ENCODE measurements at regions not wholly inside any gene's neighbourhood (a gene's known extent, or its start where the extent isn't known, plus 50 kb on each side); places are given as distances from the start of the nearest gene placed in this dataset.

DNA sequence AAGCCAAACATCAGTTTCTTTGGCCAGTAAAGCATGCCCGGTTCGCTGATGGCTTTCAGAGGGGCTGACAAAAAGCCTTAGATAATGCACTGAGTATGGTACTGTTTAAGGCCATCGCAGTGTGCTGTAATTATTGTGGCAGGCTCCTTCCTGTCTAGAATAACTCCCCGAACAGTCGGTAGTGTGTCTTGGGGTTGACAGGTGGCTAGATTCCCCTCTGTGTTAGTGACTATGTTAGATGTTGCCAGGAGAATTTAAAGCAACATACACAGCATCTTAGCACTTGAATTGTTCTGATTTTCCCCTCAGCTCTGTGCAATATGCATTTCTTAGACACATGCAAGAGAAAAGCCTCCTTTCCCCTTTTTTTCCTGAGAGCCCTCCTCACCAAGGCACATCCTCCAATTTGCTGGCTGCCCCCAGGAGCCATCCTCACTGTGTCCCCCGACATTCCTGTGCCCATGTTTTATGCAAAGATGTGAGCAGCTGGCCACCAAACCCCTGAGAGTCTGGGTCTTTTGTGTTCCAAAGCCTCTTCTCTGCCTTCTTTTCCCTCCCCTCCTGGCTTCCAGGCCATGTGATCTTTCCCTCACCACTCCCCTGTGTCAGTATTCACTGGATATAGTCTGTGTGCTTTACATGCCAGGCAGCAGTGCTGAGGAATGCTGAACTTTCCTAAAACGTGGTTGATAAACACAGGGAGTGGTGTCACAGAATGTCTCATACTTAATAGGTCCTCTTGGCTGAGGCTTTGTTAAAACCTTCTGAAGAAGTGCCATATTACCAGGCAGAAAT is 331.5 kb downstream of the HRH4 start:
- DNase-seq (no peak), ATAC-seq (replicated peaks) (no peak)
- H3K36me3 Mint-ChIP-seq (ENCODE audit: insufficient read depth) = no peaks in the 10 kb centered on the region
- peaks cover 17 to 29% of the 10 kb centered on the region in 2 donors for H3K27me3 Mint-ChIP-seq
- no peak overlapping the region for H3K27ac Mint-ChIP-seq
- H3K4me1 Mint-ChIP-seq (ENCODE audit: low read depth in 2 of 2) = no peaks in the 10 kb centered on the region
- peaks cover 0 to 2% of the 10 kb centered on the region in 2 donors for H3K9me3 Mint-ChIP-seq
- H3K4me3 Mint-ChIP-seq = no peak overlapping the region

DNA sequence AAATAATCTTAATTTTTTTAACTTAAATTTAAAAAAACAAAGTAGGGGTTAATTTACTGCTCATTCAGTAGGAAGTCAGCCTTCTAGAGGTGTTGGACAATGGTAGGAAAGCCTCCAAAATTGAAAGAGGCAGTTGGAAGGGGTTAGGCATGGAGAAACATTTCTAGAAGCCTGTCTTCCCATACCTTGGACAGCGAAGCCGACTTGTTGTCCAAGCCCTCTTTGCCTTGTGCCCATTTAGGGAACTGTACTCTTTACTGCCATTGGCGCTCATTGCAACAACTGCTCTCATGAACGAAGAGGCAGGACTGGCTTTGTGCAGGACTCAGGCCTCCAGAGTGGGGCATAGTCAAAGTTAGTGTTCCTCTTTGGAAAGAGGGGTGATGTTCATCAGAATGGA is 333.3 kb downstream of the HRH4 start:
- Mint-ChIP-seq H3K4me3 (no peak overlapping the region), H3K27ac (no peak overlapping the region), H3K36me3 (ENCODE audit: insufficient read depth) (no peaks in the 10 kb centered on the region), H3K9me3 (no peaks in the 10 kb centered on the region), H3K27me3 (peaks cover 17 to 33% of the 10 kb centered on the region in 2 donors), H3K4me1 (ENCODE audit: low read depth in 2 of 2) (no peaks in the 10 kb centered on the region)
- DNase-seq = no peak
- no peak for ATAC-seq (replicated peaks)

DNA sequence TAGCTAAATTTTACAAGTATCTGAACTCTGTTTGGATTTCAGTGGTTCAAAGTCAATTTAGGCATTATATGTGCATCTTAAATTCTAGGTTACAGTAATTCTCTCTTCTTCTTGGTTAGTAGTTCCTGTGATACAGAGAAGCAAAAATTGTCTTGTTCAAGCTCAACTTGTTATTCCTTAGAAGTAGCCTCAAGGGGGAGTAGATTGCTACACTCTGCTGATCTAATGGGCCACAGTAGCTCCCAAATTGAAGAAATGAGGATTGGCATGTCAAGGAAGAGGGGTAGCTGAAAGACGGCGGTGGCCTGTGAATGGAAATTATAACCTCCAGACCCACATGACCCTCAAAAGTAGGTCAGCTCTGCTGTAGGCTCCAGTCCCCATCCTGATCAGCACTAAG is 334.7 kb downstream of the HRH4 start:
- ATAC-seq (replicated peaks) (no peak), DNase-seq (no peak)
- no peak overlapping the region for H3K27ac Mint-ChIP-seq
- H3K27me3 Mint-ChIP-seq = peaks cover 26 to 45% of the 10 kb centered on the region in 2 donors
- H3K36me3 Mint-ChIP-seq (ENCODE audit: insufficient read depth) = no peaks in the 10 kb centered on the region
- H3K4me1 Mint-ChIP-seq (ENCODE audit: low read depth in 2 of 2) = no peaks in the 10 kb centered on the region
- no peaks in the 10 kb centered on the region for H3K9me3 Mint-ChIP-seq
- no peak overlapping the region for H3K4me3 Mint-ChIP-seq

- no peaks in the 10 kb centered on the region for H3K36me3 Mint-ChIP-seq (ENCODE audit: insufficient read depth)
- no peaks in the 10 kb centered on the region for H3K4me1 Mint-ChIP-seq (ENCODE audit: low read depth in 2 of 2)
Observed at GRCh38 chr18:24797981-24798380, 337.5 kb downstream of the HRH4 start.

DNA sequence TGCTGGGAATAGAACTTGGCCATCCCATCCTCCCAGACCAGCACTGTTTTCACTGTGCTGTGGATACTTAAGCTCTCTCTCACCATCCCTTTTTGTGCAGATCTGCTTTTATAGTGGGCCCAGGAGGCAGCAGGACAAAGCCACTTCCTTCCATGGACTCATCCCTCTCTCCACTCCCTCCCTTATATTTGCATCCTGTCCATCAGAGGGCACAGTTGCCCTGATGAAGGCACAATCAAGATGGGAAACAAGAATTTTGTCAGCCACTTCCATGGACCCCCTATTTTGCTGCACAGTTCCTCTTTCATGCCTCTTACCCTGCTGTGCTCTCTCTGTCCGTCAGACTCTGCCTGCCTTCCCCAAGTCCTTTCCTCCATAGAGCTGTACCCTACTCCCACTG is 338.7 kb downstream of the HRH4 start:
- DNase-seq = no peak
- Mint-ChIP-seq H3K4me1 (ENCODE audit: low read depth in 2 of 2) (no peaks in the 10 kb centered on the region), H3K36me3 (ENCODE audit: insufficient read depth) (no peaks in the 10 kb centered on the region), H3K27me3 (peaks cover 18 to 33% of the 10 kb centered on the region in 2 donors), H3K27ac (no peak overlapping the region), H3K4me3 (no peak overlapping the region), H3K9me3 (no peaks in the 10 kb centered on the region)
- no peak for ATAC-seq (replicated peaks)

More at GRCh38 chr18:24797981-24798380, 337.5 kb downstream of the HRH4 start:
- Mint-ChIP-seq H3K27me3 (peaks cover 16 to 33% of the 10 kb centered on the region in 2 donors), H3K9me3 (no peaks in the 10 kb centered on the region), H3K27ac (no peak overlapping the region), H3K4me3 (no peak overlapping the region)
- DNase-seq (no peak), ATAC-seq (replicated peaks) (no peak)

DNA sequence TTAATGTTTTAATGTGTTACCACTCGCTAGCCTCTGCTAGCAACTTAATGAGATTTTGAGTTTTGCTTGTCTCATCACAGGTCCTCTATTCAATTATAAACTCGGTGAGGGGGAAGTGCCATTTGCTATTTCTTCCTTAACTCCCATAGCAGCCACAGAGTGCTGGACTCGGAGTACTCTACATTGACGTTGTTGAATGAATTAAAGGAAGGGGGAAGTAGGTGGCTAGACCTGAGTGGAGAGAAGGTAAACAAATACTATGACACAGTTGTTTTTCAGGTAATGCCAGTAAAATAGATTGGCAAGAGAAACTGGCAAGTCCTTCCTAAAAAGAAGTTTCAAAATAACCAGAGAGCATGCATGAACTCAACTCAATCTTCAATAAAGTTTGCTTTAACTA is 339.3 kb downstream of the HRH4 start:
- Mint-ChIP-seq H3K27ac (no peak overlapping the region), H3K9me3 (peaks cover 0 to 1% of the 10 kb centered on the region in 2 donors), H3K4me3 (no peak overlapping the region), H3K27me3 (peaks cover 22 to 33% of the 10 kb centered on the region in 2 donors), H3K36me3 (ENCODE audit: insufficient read depth) (no peaks in the 10 kb centered on the region), H3K4me1 (ENCODE audit: low read depth in 2 of 2) (no peaks in the 10 kb centered on the region)
- ATAC-seq (replicated peaks) = no peak
- DNase-seq = no peak

DNA sequence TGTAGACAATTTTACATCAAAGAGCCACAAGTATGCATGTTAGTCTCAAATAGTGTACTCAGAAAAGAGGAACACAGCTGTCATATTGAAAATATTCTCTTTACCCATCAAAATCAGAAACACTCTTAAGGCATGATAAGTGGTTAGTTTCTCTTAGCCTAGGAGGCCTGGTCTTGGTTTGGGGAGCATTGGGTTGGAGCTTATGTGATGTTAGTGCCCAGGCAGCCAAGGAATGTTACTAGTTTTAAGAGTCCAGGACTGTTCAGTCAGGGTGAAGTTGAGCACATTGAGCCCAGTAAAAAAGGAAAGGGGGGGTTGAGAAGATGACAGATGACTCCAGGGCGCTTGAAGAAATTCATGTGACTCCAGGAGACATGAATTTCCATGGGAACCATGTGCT is 340.6 kb downstream of the HRH4 start:
- Mint-ChIP-seq H3K4me3 (no peak overlapping the region), H3K27ac (no peak overlapping the region), H3K36me3 (ENCODE audit: insufficient read depth) (no peaks in the 10 kb centered on the region), H3K27me3 (peaks cover 22 to 25% of the 10 kb centered on the region in 2 donors), H3K9me3 (peaks cover 0 to 1% of the 10 kb centered on the region in 2 donors), H3K4me1 (ENCODE audit: low read depth in 2 of 2) (no peaks in the 10 kb centered on the region)
- no peak for ATAC-seq (replicated peaks)
- no peak for DNase-seq

- Mint-ChIP-seq H3K36me3 (ENCODE audit: insufficient read depth) (no peaks in the 10 kb centered on the region), H3K27me3 (peaks cover 15 to 16% of the 10 kb centered on the region in 2 donors), H3K4me1 (ENCODE audit: low read depth in 2 of 2) (no peaks in the 10 kb centered on the region), H3K9me3 (peaks cover 0 to 1% of the 10 kb centered on the region in 2 donors), H3K27ac (no peak overlapping the region), H3K4me3 (no peak overlapping the region)
- ATAC-seq (replicated peaks) (no peak), DNase-seq (no peak)
Observed at GRCh38 chr18:24802456-24802855, 342.0 kb downstream of the HRH4 start.

DNA sequence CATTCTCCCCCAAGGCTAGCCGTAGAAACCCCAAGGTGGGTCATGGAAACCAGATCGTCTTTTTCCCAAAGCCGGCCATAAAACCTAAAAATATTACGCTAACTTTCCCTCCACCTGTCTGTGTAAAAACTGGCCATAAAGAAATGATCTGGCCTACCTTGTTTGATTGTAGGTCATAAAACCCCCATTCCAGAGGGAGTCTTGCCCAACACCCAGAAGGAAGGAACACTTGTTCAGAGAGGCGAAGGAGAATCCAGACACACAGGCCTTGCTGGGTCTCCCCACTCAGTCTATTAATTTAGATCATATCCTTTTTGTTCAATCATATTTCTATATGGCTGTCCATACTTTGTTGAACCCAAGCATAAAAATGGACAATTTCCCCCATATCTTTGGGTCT is 344.7 kb downstream of the HRH4 start:
- DNase-seq (no peak), ATAC-seq (replicated peaks) (no peak)
- Mint-ChIP-seq H3K27me3 (peaks cover 0 to 7% of the 10 kb centered on the region in 2 donors), H3K4me3 (no peak overlapping the region), H3K9me3 (peaks cover 0 to 1% of the 10 kb centered on the region in 2 donors), H3K27ac (no peak overlapping the region), H3K36me3 (ENCODE audit: insufficient read depth) (no peaks in the 10 kb centered on the region), H3K4me1 (ENCODE audit: low read depth in 2 of 2) (no peaks in the 10 kb centered on the region)

DNA sequence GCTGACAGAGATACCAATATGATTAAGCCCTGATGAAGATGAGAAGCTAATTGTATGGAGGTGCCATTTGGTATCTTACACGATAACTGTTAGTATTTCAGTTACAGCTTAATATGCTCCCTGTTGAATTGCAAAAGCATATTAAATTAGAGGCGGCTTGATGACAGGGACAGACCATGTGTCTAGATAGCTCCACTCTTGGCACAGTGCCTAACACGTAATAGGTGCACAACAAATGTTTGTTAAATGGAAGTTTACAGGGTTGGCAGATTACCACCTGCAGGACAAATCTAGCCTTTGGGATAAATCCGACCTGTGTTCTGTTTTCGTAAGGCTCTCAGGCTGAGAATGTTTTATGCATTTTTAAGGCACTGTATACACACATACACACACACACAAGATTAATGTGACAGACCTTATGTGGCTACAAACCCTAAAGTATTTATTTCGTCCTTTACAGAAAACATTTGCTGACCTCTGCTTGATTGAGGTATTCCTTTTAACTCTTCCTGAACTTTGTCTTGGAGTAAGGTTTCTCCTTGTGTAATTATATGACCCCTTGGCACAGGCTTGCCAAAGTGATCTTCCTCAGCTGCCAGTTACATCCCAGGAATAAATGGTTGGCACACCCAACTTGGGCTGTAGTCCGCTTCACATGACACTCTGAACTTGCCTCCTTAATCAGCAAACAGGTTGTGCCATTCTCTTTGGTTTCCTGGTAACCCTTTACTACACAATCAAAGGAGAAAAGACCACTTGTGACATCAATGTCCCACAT is 348.9 kb downstream of the HRH4 start:
- H3K36me3 Mint-ChIP-seq (ENCODE audit: insufficient read depth) = no peaks in the 10 kb centered on the region
- no peak overlapping the region for H3K27ac Mint-ChIP-seq
- DNase-seq (no peak), ATAC-seq (replicated peaks) (no peak)
- peaks cover 0 to 9% of the 10 kb centered on the region in 2 donors for H3K27me3 Mint-ChIP-seq
- peaks cover 0 to 1% of the 10 kb centered on the region in 2 donors for H3K9me3 Mint-ChIP-seq
- no peaks in the 10 kb centered on the region for H3K4me1 Mint-ChIP-seq (ENCODE audit: low read depth in 2 of 2)
- H3K4me3 Mint-ChIP-seq = no peak overlapping the region

- ATAC-seq (replicated peaks) (no peak), DNase-seq (no peak)
- H3K4me3 Mint-ChIP-seq = no peak overlapping the region
- no peaks in the 10 kb centered on the region for H3K36me3 Mint-ChIP-seq (ENCODE audit: insufficient read depth)
- no peaks in the 10 kb centered on the region for H3K9me3 Mint-ChIP-seq
- H3K27me3 Mint-ChIP-seq = peaks cover 0 to 7% of the 10 kb centered on the region in 2 donors
- no peaks in the 10 kb centered on the region for H3K4me1 Mint-ChIP-seq (ENCODE audit: low read depth in 2 of 2)
- H3K27ac Mint-ChIP-seq = no peak overlapping the region
Observed at GRCh38 chr18:24810561-24811305, 350.3 kb downstream of the HRH4 start.

DNA sequence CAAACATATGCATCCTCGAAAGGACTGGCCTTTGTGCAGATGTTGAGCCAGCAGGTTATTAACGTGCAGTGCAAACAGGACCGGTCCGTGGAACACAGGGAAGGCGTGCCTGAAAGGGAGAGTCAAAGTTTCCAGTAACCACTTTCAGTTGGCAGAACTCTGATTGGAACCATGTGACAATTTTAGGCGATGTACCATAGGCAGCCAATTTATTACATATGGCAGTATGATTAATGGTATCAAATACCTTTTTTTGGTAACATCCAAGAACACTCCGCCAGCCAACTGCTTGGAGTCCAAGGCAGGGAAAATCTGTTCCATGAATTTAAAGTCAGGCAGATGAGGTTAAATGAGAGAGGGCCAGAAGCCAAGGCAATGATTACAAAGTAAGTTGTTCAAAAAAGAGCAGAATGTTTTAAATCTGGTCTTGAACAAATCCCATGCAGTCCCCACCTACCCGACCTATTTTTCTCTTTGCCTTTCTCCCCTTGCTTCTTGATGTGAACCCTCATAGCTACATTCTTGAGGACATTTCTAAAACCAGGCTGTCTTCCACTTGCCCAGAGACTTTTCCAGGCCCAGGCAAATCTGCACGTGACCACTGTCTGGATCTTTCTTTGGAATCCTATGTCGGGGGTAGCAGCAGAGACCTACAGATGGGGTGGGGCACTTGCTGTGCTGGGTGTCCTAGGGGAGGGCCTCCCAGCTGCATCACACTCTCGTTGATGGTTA is 351.7 kb downstream of the HRH4 start:
- no peaks in the 10 kb centered on the region for H3K9me3 Mint-ChIP-seq
- no peaks in the 10 kb centered on the region for H3K36me3 Mint-ChIP-seq (ENCODE audit: insufficient read depth)

GRCh38 chr18:24814521-24814920 is 354.1 kb downstream of the HRH4 start:
- Mint-ChIP-seq H3K27ac (no peak overlapping the region), H3K9me3 (no peaks in the 10 kb centered on the region)

More for the DNA sequence above, 351.7 kb downstream of the HRH4 start:
- Mint-ChIP-seq H3K4me3 (no peak overlapping the region), H3K27ac (no peak overlapping the region), H3K27me3 (peaks cover 0 to 7% of the 10 kb centered on the region in 2 donors), H3K4me1 (ENCODE audit: low read depth in 2 of 2) (no peaks in the 10 kb centered on the region)
- ATAC-seq (replicated peaks) = no peak
- no peak for DNase-seq

More at GRCh38 chr18:24814521-24814920, 354.1 kb downstream of the HRH4 start:
- Mint-ChIP-seq H3K36me3 (ENCODE audit: insufficient read depth) (no peaks in the 10 kb centered on the region), H3K27me3 (peaks cover 4 to 7% of the 10 kb centered on the region in 2 donors), H3K4me1 (ENCODE audit: low read depth in 2 of 2) (no peaks in the 10 kb centered on the region), H3K4me3 (no peak overlapping the region)
- ATAC-seq (replicated peaks) (no peak), DNase-seq (no peak)
